Neutrophil (primary cell): ENCODE measurements at regions not wholly inside any gene's neighbourhood (a gene's known extent, or its start where the extent isn't known, plus 50 kb on each side); places are given as distances from the start of the nearest gene placed in this dataset.

Source experiments
- H3K27ac ChIP-seq: fragments of 200-600 bp; sonication (generic); 2 replicates; pipeline ENCODE4 v1.5.1; 2016; ENCODE audit warnings: mild to moderate bottlenecking, moderate library complexity
- H3K27me3 ChIP-seq: fragments of 200-600 bp; sonication (generic); 2 replicates; pipeline ENCODE4 v1.6.0; 2016; ENCODE audit warnings: mild to moderate bottlenecking
- H3K36me3 ChIP-seq: fragments of 200-600 bp; sonication (generic); 2 replicates; pipeline ENCODE4 v1.5.1; 2017
- H3K4me1 ChIP-seq, 2 experiments: fragments of 200-600 bp in 1 of 2; sonication (generic) in 1 of 2; 1 replicate in 1 of 2; 2 replicates in 1 of 2; pipeline versions ENCODE4 v1.5.1 to v1.6.1; 2013 to 2016; ENCODE audit warnings: low read depth in 1 of 2, low read length in 1 of 2, mild to moderate bottlenecking in 1 of 2, moderate library complexity in 1 of 2; ENCODE audit not compliant: control insufficient read depth in 1 of 2, insufficient read depth in 1 of 2
- H3K4me3 ChIP-seq, 2 experiments: fragments of 200-600 bp in 1 of 2; sonication (generic) in 1 of 2; 1 replicate in 1 of 2; 2 replicates in 1 of 2; pipeline ENCODE4 v1.5.1; 2013 to 2016; ENCODE audit warnings: low read depth in 1 of 2, low read length in 1 of 2, mild to moderate bottlenecking in 1 of 2, moderate library complexity in 1 of 2
- H3K9me3 ChIP-seq: fragments of 200-600 bp; sonication (generic); 2 replicates; pipeline ENCODE4 v1.5.1; 2016
- CTCF ChIP-seq: fragments of 200-600 bp; sonication (generic); IDR thresholded peaks from 2 replicates; pipeline ENCODE4 v1.5.1; 2016; ENCODE audit warnings: antibody characterized with exemption

GRCh38 chr9:84166891-84167290 is 173.7 kb downstream of the SLC28A3 start:
- no peaks in the 10 kb centered on the region for H3K36me3 ChIP-seq
- no peak overlapping the region for H3K27ac ChIP-seq
- no peaks in the 10 kb centered on the region for H3K4me1 ChIP-seq
- no peaks in the 10 kb centered on the region for H3K9me3 ChIP-seq
- no peak overlapping the region for H3K4me3 ChIP-seq
- H3K27me3 ChIP-seq = no peaks in the 10 kb centered on the region
- TF ChIP-seq CTCF = no peak

GRCh38 chr9:84169240-84169639 is 171.3 kb downstream of the SLC28A3 start:
- no peak for TF ChIP-seq CTCF
- no peaks in the 10 kb centered on the region for H3K9me3 ChIP-seq
- H3K27ac ChIP-seq = no peak overlapping the region
- no peaks in the 10 kb centered on the region for H3K27me3 ChIP-seq
- H3K36me3 ChIP-seq = no peaks in the 10 kb centered on the region
- no peak overlapping the region for H3K4me3 ChIP-seq
- H3K4me1 ChIP-seq = peaks cover 4% of the 10 kb centered on the region in 2 experiments

DNA sequence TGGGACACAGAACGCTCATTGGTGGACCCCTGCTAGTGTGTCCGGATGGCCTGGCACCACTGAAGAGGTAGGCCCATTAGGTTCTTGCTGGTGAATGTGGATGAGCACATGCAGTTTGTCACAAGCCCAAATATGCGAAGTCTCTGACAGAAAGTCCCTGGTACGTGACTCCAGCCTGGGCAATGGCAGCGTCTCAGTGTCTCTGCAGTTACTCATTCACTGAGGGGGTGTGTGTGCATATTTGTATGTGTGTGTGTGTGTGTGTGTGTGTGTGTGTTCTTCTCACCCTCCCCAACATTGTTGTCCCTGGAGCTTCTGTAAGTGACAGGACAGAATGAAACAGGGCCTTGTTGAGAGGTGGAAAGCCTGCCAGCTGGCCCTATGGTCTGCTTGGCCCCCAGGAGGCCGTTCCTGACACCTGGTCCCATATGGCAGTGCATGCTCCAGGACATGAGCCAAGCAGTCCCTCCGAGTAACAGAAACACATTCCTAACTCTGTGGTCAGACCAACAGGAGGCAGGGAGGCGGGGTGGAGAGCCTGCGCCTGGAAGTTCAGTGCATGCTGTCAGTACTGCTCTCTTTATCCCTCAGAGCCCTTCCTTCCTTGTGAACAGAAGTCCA is 169.9 kb downstream of the SLC28A3 start:
- H3K4me1 ChIP-seq = peaks cover 11 to 12% of the 10 kb centered on the region in 2 experiments
- H3K4me3 ChIP-seq = no peak overlapping the region
- no peak for TF ChIP-seq CTCF
- H3K9me3 ChIP-seq = no peaks in the 10 kb centered on the region
- no peak overlapping the region for H3K27ac ChIP-seq
- H3K27me3 ChIP-seq = no peaks in the 10 kb centered on the region
- no peaks in the 10 kb centered on the region for H3K36me3 ChIP-seq

DNA sequence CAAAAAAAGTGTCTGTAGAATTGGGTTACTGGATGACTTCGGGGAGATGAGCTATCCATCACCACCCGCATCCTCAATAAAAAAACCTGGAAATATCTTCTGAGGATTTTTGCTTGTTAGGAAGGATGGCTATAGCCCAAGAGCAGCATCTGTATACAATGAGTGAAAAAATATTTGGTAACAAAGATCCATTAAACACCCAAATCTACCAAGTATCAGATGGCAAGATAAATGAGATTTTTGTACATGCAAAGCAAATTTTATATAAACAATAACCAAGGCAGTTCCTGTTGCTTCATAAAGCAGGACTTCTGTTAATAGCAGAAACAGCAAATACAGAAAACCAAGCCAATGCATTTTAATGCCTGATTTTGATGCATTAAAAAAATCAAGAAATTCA is 166.6 kb downstream of the SLC28A3 start:
- no peak for TF ChIP-seq CTCF
- no peak overlapping the region for H3K27ac ChIP-seq
- H3K9me3 ChIP-seq = no peaks in the 10 kb centered on the region
- H3K36me3 ChIP-seq = no peaks in the 10 kb centered on the region
- peaks cover 11 to 12% of the 10 kb centered on the region in 2 experiments for H3K4me1 ChIP-seq
- H3K27me3 ChIP-seq = no peaks in the 10 kb centered on the region
- H3K4me3 ChIP-seq = no peak overlapping the region

- no peak for TF ChIP-seq CTCF
- no peak overlapping the region for H3K4me3 ChIP-seq
Measured at GRCh38 chr9:84174486-84174885, 166.1 kb downstream of the SLC28A3 start.

DNA sequence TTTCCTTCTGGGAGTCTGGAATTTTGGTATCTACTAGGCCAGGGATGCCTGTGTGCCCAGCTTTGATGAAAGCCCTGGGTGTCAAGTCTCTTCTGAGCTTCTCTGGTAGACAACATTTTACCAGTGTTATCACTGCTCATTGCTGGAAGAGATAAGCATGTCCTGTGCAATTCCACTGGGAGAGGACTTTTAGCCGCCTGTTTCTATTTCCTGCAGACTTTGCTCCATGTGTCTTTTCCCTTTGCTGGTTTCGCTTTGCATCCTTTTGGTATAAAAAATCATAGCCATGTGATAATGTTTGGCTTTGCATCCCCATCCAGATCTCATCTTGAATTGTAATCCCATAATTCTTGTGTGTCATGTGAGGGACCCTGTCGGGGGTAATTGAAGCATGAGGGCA is 163.2 kb downstream of the SLC28A3 start:
- Histone ChIP-seq H3K27me3 (no peaks in the 10 kb centered on the region), H3K4me1 (peaks cover 11 to 12% of the 10 kb centered on the region in 2 experiments), H3K36me3 (no peaks in the 10 kb centered on the region), H3K9me3 (no peaks in the 10 kb centered on the region), H3K27ac (no peak overlapping the region), H3K4me3 (no peak overlapping the region)
- TF ChIP-seq CTCF = no peak

More at GRCh38 chr9:84174486-84174885, 166.1 kb downstream of the SLC28A3 start:
- H3K27ac ChIP-seq = no peak overlapping the region
- peaks cover 11 to 12% of the 10 kb centered on the region in 2 experiments for H3K4me1 ChIP-seq
- no peaks in the 10 kb centered on the region for H3K27me3 ChIP-seq
- no peaks in the 10 kb centered on the region for H3K36me3 ChIP-seq
- no peaks in the 10 kb centered on the region for H3K9me3 ChIP-seq
